SH-SY5Y (cell line): ENCODE measurements at regions not wholly inside any gene's neighbourhood (a gene's known extent, or its start where the extent isn't known, plus 50 kb on each side); places are given as distances from the start of the nearest gene placed in this dataset.

Experiments
- GATA2 ChIP-seq: IDR thresholded peaks from 2 replicates; pipeline ENCODE4 v1.6.1; 2011; ENCODE audit warnings: mild to moderate bottlenecking, low read depth, low read length
- GATA3 ChIP-seq: IDR thresholded peaks from 2 replicates; pipeline ENCODE4 v1.6.1; 2011; ENCODE audit warnings: low read depth, mild to moderate bottlenecking, low read length, moderate library complexity

- no peak for TF ChIP-seq GATA3
- no peak for TF ChIP-seq GATA2
Measured at GRCh38 chr2:145799595-145800108, 1279.7 kb upstream of the ZEB2 start.

GRCh38 chr2:145798419-145798818 is 1278.5 kb upstream of the ZEB2 start:
- no peak for TF ChIP-seq GATA3
- no peak for TF ChIP-seq GATA2

GRCh38 chr2:145797692-145798091 is 1277.8 kb upstream of the ZEB2 start:
- TF ChIP-seq GATA3 (no peak), GATA2 (no peak)

- TF ChIP-seq GATA2 (no peak), GATA3 (no peak)
Measured at GRCh38 chr2:145792745-145793144, 1272.8 kb upstream of the ZEB2 start.

- TF ChIP-seq GATA2 (no peak), GATA3 (no peak)
Measured at GRCh38 chr2:145789636-145790035, 1269.7 kb upstream of the ZEB2 start.

- TF ChIP-seq GATA2 (no peak), GATA3 (no peak)
Measured at GRCh38 chr2:145777914-145778313, 1258.0 kb upstream of the ZEB2 start.

GRCh38 chr2:145777297-145777696 is 1257.4 kb upstream of the ZEB2 start:
- TF ChIP-seq GATA2 (no peak), GATA3 (no peak)

- TF ChIP-seq GATA2: no peak
- TF ChIP-seq GATA3: no peak
Measured at GRCh38 chr2:145775591-145775990, 1255.7 kb upstream of the ZEB2 start.

GRCh38 chr2:145771525-145771924 is 1251.6 kb upstream of the ZEB2 start:
- no peak for TF ChIP-seq GATA3
- TF ChIP-seq GATA2: no peak

- TF ChIP-seq GATA2: no peak
Measured at GRCh38 chr2:145769011-145769716, 1249.2 kb upstream of the ZEB2 start.

GRCh38 chr2:145765874-145766273 is 1246.0 kb upstream of the ZEB2 start:
- TF ChIP-seq GATA3: no peak

GRCh38 chr2:145764631-145765030 is 1244.7 kb upstream of the ZEB2 start:
- TF ChIP-seq GATA3 (no peak), GATA2 (no peak)

GRCh38 chr2:145760781-145761649 is 1241.1 kb upstream of the ZEB2 start:
- TF ChIP-seq GATA3 (no peak), GATA2 (no peak)

GRCh38 chr2:145759228-145759915 is 1239.5 kb upstream of the ZEB2 start:
- no peak for TF ChIP-seq GATA3
- TF ChIP-seq GATA2: no peak
